H9 (cell line): ENCODE measurements at regions not wholly inside any gene's neighbourhood (a gene's known extent, or its start where the extent isn't known, plus 50 kb on each side); places are given as distances from the start of the nearest gene placed in this dataset.

ENCODE experiments used
- DNase-seq: peaks from one replicate; pipeline ENCODE4 v3.0.0-alpha.2; 2017
- H2AFZ ChIP-seq: one replicate; pipeline ENCODE4 v1.6.1; 2013; ENCODE audit warnings: mild to moderate bottlenecking, low read length, control low read depth, moderate library complexity
- H2AK5ac ChIP-seq: 2 replicates; pipeline ENCODE4 v1.6.1; 2013; ENCODE audit warnings: low read length, control low read depth, mixed read lengths; ENCODE audit not compliant: insufficient read length
- H2BK120ac ChIP-seq: one replicate; pipeline ENCODE4 v1.6.1; 2013; ENCODE audit warnings: low read depth, mild to moderate bottlenecking, low read length, control low read depth, inconsistent platforms; ENCODE audit not compliant: poor library complexity, severe bottlenecking
- H2BK12ac ChIP-seq: 2 replicates; pipeline ENCODE4 v1.6.1; 2013; ENCODE audit warnings: low read length, control low read depth, mixed read lengths, low read depth; ENCODE audit not compliant: insufficient read length
- H2BK15ac ChIP-seq: 2 replicates; pipeline ENCODE4 v1.6.1; 2013; ENCODE audit warnings: low read depth, low read length, control low read depth
- H2BK20ac ChIP-seq: one replicate; pipeline ENCODE4 v1.6.1; 2013; ENCODE audit warnings: low read depth, mild to moderate bottlenecking, low read length, control low read depth, inconsistent platforms; ENCODE audit not compliant: poor library complexity, severe bottlenecking
- H2BK5ac ChIP-seq: 2 replicates; pipeline ENCODE4 v1.6.1; 2013; ENCODE audit warnings: low read length, control low read depth, mixed read lengths; ENCODE audit not compliant: insufficient read length
- H3K14ac ChIP-seq: 2 replicates; pipeline ENCODE4 v1.6.1; 2013; ENCODE audit warnings: low read length, control low read depth; ENCODE audit not compliant: insufficient read depth
- H3K18ac ChIP-seq: 2 replicates; pipeline ENCODE4 v1.6.1; 2013; ENCODE audit warnings: low read depth, mild to moderate bottlenecking, mixed read lengths, low read length, control low read depth; ENCODE audit not compliant: insufficient read length
- H3K23ac ChIP-seq: 2 replicates; pipeline ENCODE4 v1.6.1; 2013; ENCODE audit warnings: low read length, control low read depth, mixed read lengths, low read depth; ENCODE audit not compliant: insufficient read length
- H3K23me2 ChIP-seq: 2 replicates; pipeline ENCODE4 v1.6.1; 2013; ENCODE audit warnings: low read depth, mild to moderate bottlenecking, mixed read lengths, low read length, control low read depth; ENCODE audit not compliant: insufficient read length, poor library complexity, severe bottlenecking
- H3K27ac ChIP-seq: 2 replicates; pipeline ENCODE4 v1.5.1; 2013; ENCODE audit warnings: low read length, control low read depth, mixed read lengths, low read depth; ENCODE audit not compliant: insufficient read length
- H3K27me3 ChIP-seq: 2 replicates; pipeline ENCODE4 v1.6.1; 2013; ENCODE audit warnings: low read length, control low read depth, inconsistent platforms; ENCODE audit not compliant: insufficient read depth
- H3K4ac ChIP-seq: 2 replicates; pipeline ENCODE4 v1.6.1; 2013; ENCODE audit warnings: low read depth, mild to moderate bottlenecking, control low read depth, inconsistent platforms, low read length, moderate library complexity
- H3K4me1 ChIP-seq: 2 replicates; pipeline ENCODE4 v1.6.1; 2013; ENCODE audit warnings: low read length, control low read depth, inconsistent platforms; ENCODE audit not compliant: insufficient read depth
- H3K4me2 ChIP-seq: 2 replicates; pipeline ENCODE4 v1.6.1; 2013; ENCODE audit warnings: low read length, control low read depth, mixed read lengths; ENCODE audit not compliant: insufficient read length, insufficient read depth
- H3K56ac ChIP-seq: 2 replicates; pipeline ENCODE4 v1.6.1; 2013; ENCODE audit warnings: low read depth, mild to moderate bottlenecking, mixed read lengths, low read length, control low read depth; ENCODE audit not compliant: insufficient read length
- H3K79me1 ChIP-seq: 2 replicates; pipeline ENCODE4 v1.6.1; 2013; ENCODE audit warnings: low read depth, mild to moderate bottlenecking, moderate library complexity, low read length, control low read depth, inconsistent platforms; ENCODE audit not compliant: insufficient read depth, poor library complexity, severe bottlenecking
- H3K79me2 ChIP-seq: 2 replicates; pipeline ENCODE4 v1.6.1; 2013; ENCODE audit warnings: low read length, control low read depth, inconsistent platforms; ENCODE audit not compliant: insufficient read depth
- H3K9ac ChIP-seq: 2 replicates; pipeline ENCODE4 v1.6.1; 2013; ENCODE audit warnings: low read length, control low read depth, mixed read lengths; ENCODE audit not compliant: insufficient read length; ENCODE audit errors: extremely low read depth
- H3K9me3 ChIP-seq: one replicate; pipeline ENCODE4 v1.6.1; 2013; ENCODE audit warnings: low read depth, low read length, inconsistent platforms; ENCODE audit not compliant: control insufficient read depth
- H3T11ph ChIP-seq: one replicate; pipeline ENCODE4 v1.6.1; 2013; ENCODE audit warnings: mild to moderate bottlenecking, low read length, control low read depth, inconsistent platforms
- H4K20me1 ChIP-seq: one replicate; pipeline ENCODE4 v1.6.1; 2013; ENCODE audit not compliant: control insufficient read depth, insufficient read length, insufficient read depth
- H4K5ac ChIP-seq: 2 replicates; pipeline ENCODE4 v1.6.1; 2013; ENCODE audit warnings: low read depth, mild to moderate bottlenecking, mixed read lengths, low read length, control low read depth; ENCODE audit not compliant: insufficient read length
- H4K8ac ChIP-seq: replicated peaks from 2 replicates; pipeline ENCODE4 v1.6.1; 2013; ENCODE audit warnings: low read length, control low read depth, mixed read lengths, low read depth; ENCODE audit not compliant: insufficient read length
- H4K91ac ChIP-seq: 2 replicates; pipeline ENCODE4 v1.6.1; 2013; ENCODE audit warnings: low read depth, mild to moderate bottlenecking, moderate library complexity, mixed read lengths, low read length, control low read depth; ENCODE audit not compliant: insufficient read length
- H3K27ac Mint-ChIP-seq, 3 experiments: 2 replicates in 2 of 3; 3 replicates in 1 of 3; pipeline ENCODE4 v1.8.0; 2020 to 2021; ENCODE audit warnings: mixed read lengths in 3 of 3, mild to moderate bottlenecking in 1 of 3, moderate library complexity in 1 of 3
- H3K27me3 Mint-ChIP-seq: 2 replicates; pipeline ENCODE4 v1.8.0; 2021; ENCODE audit warnings: low read depth, mild to moderate bottlenecking, moderate library complexity, mixed read lengths
- H3K36me3 Mint-ChIP-seq, 3 experiments: 2 replicates in 2 of 3; 3 replicates in 1 of 3; pipeline ENCODE4 v1.8.0; 2020 to 2021; ENCODE audit warnings: low read depth in 3 of 3, mixed read lengths in 3 of 3; ENCODE audit not compliant: insufficient read depth in 1 of 3
- H3K4me1 Mint-ChIP-seq, 2 experiments: 2 replicates each; pipeline ENCODE4 v1.8.0; 2020; ENCODE audit warnings: mixed read lengths in 2 of 2
- H3K4me3 Mint-ChIP-seq, 2 experiments: 2 replicates in 1 of 2; 3 replicates in 1 of 2; pipeline ENCODE4 v1.8.0; 2020 to 2021; ENCODE audit warnings: mild to moderate bottlenecking in 2 of 2, mixed read lengths in 2 of 2, moderate library complexity in 1 of 2
- H3K9me3 Mint-ChIP-seq, 2 experiments: 2 replicates in 1 of 2; 3 replicates in 1 of 2; pipeline ENCODE4 v1.8.0; 2020; ENCODE audit warnings: mild to moderate bottlenecking in 2 of 2, mixed read lengths in 2 of 2, moderate library complexity in 1 of 2
- CTCF ChIP-seq: fragments of 200-600 bp; sonication (generic); conservative IDR thresholded peaks from 3 replicates; pipeline ENCODE4 v1.8.0; 2021; ENCODE audit warnings: antibody characterized with exemption, mild to moderate bottlenecking
- WGBS: extraction: QIAGEN DNeasy Blood & Tissue Kit; methylation state at CpG from one replicate; pipeline ENCODE4 v1.1.7; 2013; ENCODE audit warnings: missing lambda C conversion rate, low lambda C conversion rate, mixed read lengths; ENCODE audit not compliant: insufficient read length; ENCODE audit errors: extremely low coverage; 5-methylcytosine and 5-hydroxymethylcytosine counted together

GRCh38 chr15:95866711-95867440 lies 463.6 kb upstream of the NR2F2 start:
- no peaks in the 10 kb centered on the region for H3K9me3 ChIP-seq
- H3K79me1 ChIP-seq = no peaks in the 10 kb centered on the region
- H3K4me3 Mint-ChIP-seq = no peak overlapping the region
- H2AFZ ChIP-seq = no peak overlapping the region
- no peaks in the 10 kb centered on the region for H3K27me3 ChIP-seq
- H3K4ac ChIP-seq = no peak overlapping the region
- no peak overlapping the region for H3K23ac ChIP-seq
- H2AK5ac ChIP-seq = no peak overlapping the region
- H2BK5ac ChIP-seq = no peak overlapping the region
- H2BK20ac ChIP-seq = no peak overlapping the region
- no peak overlapping the region for H3K27ac Mint-ChIP-seq
- no peaks in the 10 kb centered on the region for H3K23me2 ChIP-seq
- no peak overlapping the region for H2BK15ac ChIP-seq
- TF ChIP-seq CTCF = no peak
- H3K27me3 Mint-ChIP-seq = peaks cover 11% of the 10 kb centered on the region
- no peaks in the 10 kb centered on the region for H3K79me2 ChIP-seq
- H4K8ac ChIP-seq = no peak overlapping the region
- no peak overlapping the region for H3T11ph ChIP-seq
- H3K4me1 Mint-ChIP-seq = peaks cover 2 to 7% of the 10 kb centered on the region in 2 experiments; a peak in 2 of 4 replicates
- no peaks in the 10 kb centered on the region for H3K9me3 Mint-ChIP-seq
- H4K91ac ChIP-seq = no peak overlapping the region
- no peak overlapping the region for H3K14ac ChIP-seq
- no peak overlapping the region for H3K56ac ChIP-seq
- H3K9ac ChIP-seq = no peak overlapping the region
- WGBS = no CpG with 5 or more reads among the region's 8 CpGs
- H3K27ac ChIP-seq = no peak overlapping the region
- no peaks in the 10 kb centered on the region for H4K20me1 ChIP-seq
- no peak for DNase-seq
- no peak overlapping the region for H3K4me2 ChIP-seq
- no peaks in the 10 kb centered on the region for H3K4me1 ChIP-seq
- H3K18ac ChIP-seq = no peak overlapping the region
- no peak overlapping the region for H2BK12ac ChIP-seq
- no peak overlapping the region for H4K5ac ChIP-seq
- no peaks in the 10 kb centered on the region; a peak in 1 of 7 replicates for H3K36me3 Mint-ChIP-seq
- H2BK120ac ChIP-seq = no peak overlapping the region
